GM12873 (cell line): ENCODE measurements at regions not wholly inside any gene's neighbourhood (a gene's known extent, or its start where the extent isn't known, plus 50 kb on each side); places are given as distances from the start of the nearest gene placed in this dataset.

ENCODE experiments used
- TF ChIP-seq, protein P1 (sequence below): IDR thresholded peaks from 2 replicates; pipeline ENCODE4 v1.5.1; 2012; ENCODE audit warnings: low read depth, mild to moderate bottlenecking, moderate library complexity, low read length, control low read depth; ENCODE audit not compliant: insufficient read depth; ENCODE audit errors: missing control alignments

DNA sequence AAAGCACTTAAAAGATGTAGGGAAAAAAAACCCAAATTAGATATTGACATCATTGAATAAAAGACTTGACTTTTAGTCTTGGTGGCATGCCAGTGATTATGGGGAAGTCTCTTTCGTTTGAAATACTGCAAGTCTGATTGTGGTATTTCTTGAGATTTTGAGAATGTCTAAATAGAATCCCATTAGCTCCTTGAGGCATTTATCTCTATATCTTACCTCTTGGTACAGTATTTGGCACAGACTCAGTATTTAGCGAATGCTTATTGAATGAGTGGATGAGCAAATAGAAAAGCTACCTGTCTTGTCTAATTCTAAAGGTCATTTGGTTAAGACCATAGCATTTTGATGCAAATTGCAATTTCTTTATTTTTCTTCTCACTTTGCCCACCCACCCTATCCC lies 156.5 kb downstream of the TFAP2B start:
- TF ChIP-seq, protein P1, sequence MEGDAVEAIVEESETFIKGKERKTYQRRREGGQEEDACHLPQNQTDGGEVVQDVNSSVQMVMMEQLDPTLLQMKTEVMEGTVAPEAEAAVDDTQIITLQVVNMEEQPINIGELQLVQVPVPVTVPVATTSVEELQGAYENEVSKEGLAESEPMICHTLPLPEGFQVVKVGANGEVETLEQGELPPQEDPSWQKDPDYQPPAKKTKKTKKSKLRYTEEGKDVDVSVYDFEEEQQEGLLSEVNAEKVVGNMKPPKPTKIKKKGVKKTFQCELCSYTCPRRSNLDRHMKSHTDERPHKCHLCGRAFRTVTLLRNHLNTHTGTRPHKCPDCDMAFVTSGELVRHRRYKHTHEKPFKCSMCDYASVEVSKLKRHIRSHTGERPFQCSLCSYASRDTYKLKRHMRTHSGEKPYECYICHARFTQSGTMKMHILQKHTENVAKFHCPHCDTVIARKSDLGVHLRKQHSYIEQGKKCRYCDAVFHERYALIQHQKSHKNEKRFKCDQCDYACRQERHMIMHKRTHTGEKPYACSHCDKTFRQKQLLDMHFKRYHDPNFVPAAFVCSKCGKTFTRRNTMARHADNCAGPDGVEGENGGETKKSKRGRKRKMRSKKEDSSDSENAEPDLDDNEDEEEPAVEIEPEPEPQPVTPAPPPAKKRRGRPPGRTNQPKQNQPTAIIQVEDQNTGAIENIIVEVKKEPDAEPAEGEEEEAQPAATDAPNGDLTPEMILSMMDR: no peak

DNA sequence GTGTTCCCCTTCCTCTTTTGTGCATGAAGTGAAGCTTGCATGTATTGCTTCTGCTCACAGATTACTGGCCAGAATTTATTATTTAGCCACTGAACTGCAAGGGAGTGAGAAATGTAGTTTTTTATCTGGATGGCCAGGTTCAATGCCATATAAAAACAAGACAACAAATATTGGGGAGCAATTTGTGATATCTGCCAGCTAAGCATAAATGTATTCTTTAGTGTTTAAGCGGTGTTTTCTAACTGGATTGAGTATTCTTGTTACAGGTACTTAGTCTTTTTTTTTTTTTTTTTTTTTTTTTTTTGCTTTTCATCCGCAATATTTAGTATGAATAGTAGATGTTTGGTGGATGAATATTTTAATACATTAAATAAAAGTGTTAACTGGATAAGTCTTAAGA lies 158.2 kb downstream of the TFAP2B start:
- TF ChIP-seq, protein P1: no peak

DNA sequence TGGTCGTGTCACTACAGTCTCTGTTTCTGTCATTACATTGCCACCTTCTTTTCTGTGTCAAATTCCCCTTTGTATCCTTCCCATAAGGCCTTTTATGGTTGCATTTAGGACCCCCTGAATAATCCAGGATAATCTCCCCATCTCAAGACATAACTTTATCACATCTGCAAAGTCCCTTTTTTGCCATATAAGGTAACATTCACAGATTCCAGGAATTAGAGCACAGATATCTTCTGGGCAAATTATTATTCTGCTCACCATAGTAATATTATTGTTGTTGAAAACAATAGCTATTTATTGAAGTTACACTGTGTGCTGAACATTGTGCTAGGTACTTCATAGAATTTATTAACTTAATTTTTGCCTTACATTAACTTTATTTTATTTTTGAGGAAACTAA lies 159.1 kb downstream of the TFAP2B start:
- TF ChIP-seq, protein P1: no peak

DNA sequence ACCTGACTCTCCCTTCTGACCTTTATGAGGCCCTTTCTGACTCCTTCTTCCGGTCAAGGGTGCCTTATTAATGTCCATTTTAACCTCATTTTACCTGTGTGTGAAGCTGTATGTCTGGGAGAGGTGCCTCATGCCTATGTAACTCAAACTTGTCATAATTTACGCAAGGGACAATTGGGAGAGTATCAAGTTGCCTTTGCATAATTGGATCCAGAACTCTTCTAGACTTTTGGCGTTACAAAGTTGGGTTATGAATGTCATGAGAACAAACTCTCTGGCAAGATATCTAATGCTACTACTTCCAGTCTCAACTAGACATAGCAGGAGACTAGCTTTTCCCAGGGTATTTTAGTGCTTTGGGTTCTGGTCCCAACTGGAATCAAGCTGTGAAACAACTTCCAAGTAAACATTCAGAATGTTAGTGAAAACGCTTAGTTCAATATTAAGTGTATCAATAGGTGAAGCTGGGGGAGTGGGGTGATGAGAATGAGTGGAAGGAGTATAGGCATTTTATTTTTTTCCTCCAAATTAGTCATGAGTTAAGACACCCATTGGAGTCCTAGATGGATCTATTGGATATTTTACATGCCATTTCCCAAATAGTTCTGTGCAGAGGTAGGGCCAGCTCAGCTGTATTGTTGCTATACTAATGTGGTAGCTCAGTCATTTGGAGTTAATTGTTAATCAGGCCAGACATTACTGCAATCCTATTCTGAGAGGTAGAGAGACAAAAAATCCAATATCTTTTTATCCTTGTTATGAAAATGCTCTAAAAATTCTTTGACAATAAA lies 159.9 kb downstream of the TFAP2B start:
- TF ChIP-seq, protein P1: no peak

DNA sequence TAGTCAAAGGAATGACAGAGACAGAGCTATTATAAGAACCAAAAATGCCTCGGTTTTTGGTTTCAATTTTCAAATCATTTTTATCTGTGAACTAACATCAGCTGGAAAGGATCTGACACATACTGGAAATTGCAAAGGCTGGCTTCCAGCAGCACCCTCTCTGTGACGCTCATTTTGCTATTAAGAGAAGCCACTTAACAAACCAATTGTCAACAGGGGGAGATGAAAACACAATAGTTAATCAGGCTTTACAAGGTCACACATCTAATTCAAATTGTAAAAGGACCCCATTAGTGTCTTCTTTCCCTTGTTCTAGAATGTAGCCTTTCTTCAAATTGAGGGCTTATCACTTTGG lies 160.5 kb downstream of the TFAP2B start:
- TF ChIP-seq, protein P1: no peak

DNA sequence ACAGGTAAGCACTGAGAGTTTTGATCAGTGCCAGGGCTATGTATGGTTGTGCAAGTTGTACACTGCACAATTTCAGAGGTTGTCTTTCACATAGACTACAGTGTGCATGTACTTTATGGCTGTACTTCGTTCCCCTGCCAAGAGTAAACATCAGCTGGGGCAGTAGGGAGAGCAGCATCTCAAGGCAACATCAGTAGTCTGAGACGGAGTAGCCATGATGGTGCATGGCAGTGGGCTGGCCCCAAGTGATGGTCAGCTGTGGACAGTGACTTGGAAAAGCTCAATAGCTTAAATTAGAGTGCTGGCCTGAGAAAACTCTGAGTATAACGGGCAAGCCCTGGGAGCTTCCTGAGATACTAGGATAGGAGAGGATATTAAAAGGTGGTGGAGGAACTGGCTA lies 165.5 kb downstream of the TFAP2B start:
- TF ChIP-seq, protein P1: no peak

DNA sequence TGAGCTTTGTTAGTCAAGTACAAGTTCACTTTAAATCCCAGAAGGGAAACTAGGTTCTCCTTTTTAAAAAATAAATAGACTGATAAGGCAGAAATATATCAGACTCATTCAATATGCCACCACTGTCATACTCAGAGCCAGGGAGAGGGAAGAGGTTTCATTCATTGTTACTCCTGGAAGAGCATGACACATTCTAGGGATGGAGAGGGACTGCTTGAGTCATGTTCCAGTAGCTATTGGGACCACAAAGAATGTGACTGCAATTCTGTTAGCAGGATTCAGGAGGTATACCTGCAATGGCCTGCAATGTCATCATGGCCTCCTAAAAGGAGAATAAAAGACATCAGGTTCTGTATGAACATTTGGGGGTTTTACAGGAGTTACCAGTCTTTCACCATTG lies 167.6 kb downstream of the TFAP2B start:
- TF ChIP-seq, protein P1: no peak
